Osteocyte (in vitro differentiated cells): ENCODE measurements at regions not wholly inside any gene's neighbourhood (a gene's known extent, or its start where the extent isn't known, plus 50 kb on each side); places are given as distances from the start of the nearest gene placed in this dataset.
A peak's percentile ranks its signal among the peaks of the same experiment; 100 is the strongest.

ENCODE experiments used
- DNase-seq: peaks from one replicate; pipeline ENCODE4 v3.0.0; 2021; ENCODE audit warnings: mixed read lengths; ENCODE audit not compliant: unreplicated experiment; ENCODE audit errors: extremely low spot score
- H3K27ac Mint-ChIP-seq: one replicate; pipeline ENCODE4 v1.8.0; 2021; ENCODE audit warnings: mild to moderate bottlenecking, mixed read lengths; ENCODE audit not compliant: unreplicated experiment
- H3K27me3 Mint-ChIP-seq: one replicate; pipeline ENCODE4 v1.8.0; 2021; ENCODE audit warnings: mixed read lengths; ENCODE audit not compliant: unreplicated experiment
- H3K36me3 Mint-ChIP-seq: one replicate; pipeline ENCODE4 v1.8.0; 2021; ENCODE audit warnings: mixed read lengths; ENCODE audit not compliant: unreplicated experiment
- H3K4me1 Mint-ChIP-seq: one replicate; pipeline ENCODE4 v1.8.0; 2021; ENCODE audit warnings: mixed read lengths; ENCODE audit not compliant: unreplicated experiment
- H3K4me3 Mint-ChIP-seq: one replicate; pipeline ENCODE4 v1.8.0; 2021; ENCODE audit warnings: mild to moderate bottlenecking, moderate library complexity, mixed read lengths; ENCODE audit not compliant: unreplicated experiment
- H3K9me3 Mint-ChIP-seq: one replicate; pipeline ENCODE4 v1.8.0; 2021; ENCODE audit warnings: mixed read lengths; ENCODE audit not compliant: unreplicated experiment
- CTCF ChIP-seq: fragments of 200-600 bp; sonication (generic); IDR thresholded peaks from 2 replicates; pipeline ENCODE4 v1.5.0; 2021; ENCODE audit warnings: antibody characterized with exemption, mild to moderate bottlenecking, moderate library complexity

GRCh38 chr2:121096611-121097010 is 188.4 kb downstream of the TFCP2L1 start:
- Mint-ChIP-seq H3K36me3 (no peaks in the 10 kb centered on the region), H3K27me3 (peaks cover 56% of the 10 kb centered on the region)

GRCh38 chr2:121098556-121098955 is 186.4 kb downstream of the TFCP2L1 start:
- Mint-ChIP-seq H3K27ac (no peak overlapping the region), H3K27me3 (peaks cover 69% of the 10 kb centered on the region), H3K9me3 (no peaks in the 10 kb centered on the region), H3K4me1 (peaks cover 3% of the 10 kb centered on the region), H3K36me3 (no peaks in the 10 kb centered on the region), H3K4me3 (no peak overlapping the region)
- DNase-seq: no peak
- TF ChIP-seq CTCF: no peak

More at GRCh38 chr2:121096611-121097010, 188.4 kb downstream of the TFCP2L1 start:
- Mint-ChIP-seq H3K4me1 (peaks cover 3% of the 10 kb centered on the region), H3K9me3 (no peaks in the 10 kb centered on the region), H3K27ac (no peak overlapping the region), H3K4me3 (no peak overlapping the region)
- TF ChIP-seq CTCF: no peak
- no peak for DNase-seq

GRCh38 chr2:121099329-121100290 is 185.4 kb downstream of the TFCP2L1 start:
- peak; percentile 42 for TF ChIP-seq CTCF
- no peak overlapping the region for H3K4me3 Mint-ChIP-seq
- no peaks in the 10 kb centered on the region for H3K36me3 Mint-ChIP-seq
- DNase-seq: no peak
- H3K27me3 Mint-ChIP-seq: peaks cover 71% of the 10 kb centered on the region
- peaks cover 3% of the 10 kb centered on the region for H3K4me1 Mint-ChIP-seq
- no peak overlapping the region for H3K27ac Mint-ChIP-seq
- H3K9me3 Mint-ChIP-seq: no peaks in the 10 kb centered on the region

GRCh38 chr2:121101093-121101715 is 183.8 kb downstream of the TFCP2L1 start:
- DNase-seq: no peak
- no peak for TF ChIP-seq CTCF
- H3K27me3 Mint-ChIP-seq: peaks cover 73% of the 10 kb centered on the region

GRCh38 chr2:121102941-121103340 is 182.1 kb downstream of the TFCP2L1 start:
- Mint-ChIP-seq H3K4me3 (no peak overlapping the region), H3K36me3 (no peaks in the 10 kb centered on the region), H3K27me3 (peaks cover 66% of the 10 kb centered on the region), H3K9me3 (no peaks in the 10 kb centered on the region), H3K4me1 (no peaks in the 10 kb centered on the region), H3K27ac (no peak overlapping the region)
- DNase-seq: no peak
- TF ChIP-seq CTCF: no peak

More at GRCh38 chr2:121101093-121101715, 183.8 kb downstream of the TFCP2L1 start:
- Mint-ChIP-seq H3K4me1 (no peaks in the 10 kb centered on the region), H3K36me3 (no peaks in the 10 kb centered on the region), H3K4me3 (no peak overlapping the region), H3K27ac (no peak overlapping the region), H3K9me3 (no peaks in the 10 kb centered on the region)
